MM.1S (cell line): ENCODE measurements at regions not wholly inside any gene's neighbourhood (a gene's known extent, or its start where the extent isn't known, plus 50 kb on each side); places are given as distances from the start of the nearest gene placed in this dataset.

ENCODE experiments used
- DNase-seq: peaks from one replicate; pipeline ENCODE4 v3.0.0-alpha.2; 2015
- H2AFZ ChIP-seq: fragments of 300-600 bp; sonication (generic); 2 replicates; pipeline ENCODE4 v1.6.0; 2016; ENCODE audit warnings: antibody characterized with exemption, low read length
- H3F3A ChIP-seq: fragments of 300-600 bp; sonication (generic); 2 replicates; pipeline ENCODE4 v1.6.1; 2016; ENCODE audit warnings: mild to moderate bottlenecking, antibody characterized with exemption, low read length, moderate library complexity, mixed read lengths; ENCODE audit not compliant: insufficient read depth
- H3K27ac ChIP-seq: fragments of 300-600 bp; sonication (generic); 2 replicates; pipeline ENCODE4 v1.5.1; 2016; ENCODE audit warnings: mild to moderate bottlenecking, low read length
- H3K27me3 ChIP-seq: fragments of 300-600 bp; sonication (generic); replicated peaks from 2 replicates; pipeline ENCODE4 v1.6.0; 2016; ENCODE audit warnings: low read length; ENCODE audit not compliant: insufficient read depth
- H3K36me3 ChIP-seq: fragments of 300-600 bp; sonication (generic); replicated peaks from 2 replicates; pipeline ENCODE4 v1.6.1; 2016; ENCODE audit warnings: mild to moderate bottlenecking, low read length, mixed read lengths; ENCODE audit not compliant: insufficient read depth
- H3K4me1 ChIP-seq: fragments of 300-600 bp; sonication (generic); 2 replicates; pipeline ENCODE4 v1.6.1; 2016; ENCODE audit warnings: low read length, mixed read lengths
- H3K4me2 ChIP-seq: fragments of 300-600 bp; sonication (generic); 2 replicates; pipeline ENCODE4 v1.6.0; 2016; ENCODE audit warnings: low read depth, low read length
- H3K4me3 ChIP-seq: fragments of 300-600 bp; sonication (generic); 2 replicates; pipeline ENCODE4 v1.5.1; 2016; ENCODE audit warnings: low read length, mixed read lengths
- H3K79me2 ChIP-seq: fragments of 300-600 bp; sonication (generic); 2 replicates; pipeline ENCODE4 v1.6.1; 2016; ENCODE audit warnings: mixed run types, low read length, mixed read lengths
- H3K9ac ChIP-seq: fragments of 300-600 bp; sonication (generic); 2 replicates; pipeline ENCODE4 v1.6.1; 2016; ENCODE audit warnings: low read length, mixed read lengths
- H3K9me2 ChIP-seq: fragments of 300-600 bp; sonication (generic); replicated peaks from 2 replicates; pipeline ENCODE4 v1.6.1; 2016; ENCODE audit warnings: mild to moderate bottlenecking, low read length, mixed read lengths; ENCODE audit not compliant: insufficient read depth
- H3K9me3 ChIP-seq: fragments of 300-600 bp; sonication (generic); replicated peaks from 2 replicates; pipeline ENCODE4 v1.6.1; 2016; ENCODE audit warnings: mild to moderate bottlenecking, low read length, mixed read lengths; ENCODE audit not compliant: insufficient read depth
- H4K20me1 ChIP-seq: fragments of 300-600 bp; sonication (generic); 2 replicates; pipeline ENCODE4 v1.6.1; 2016; ENCODE audit warnings: mild to moderate bottlenecking, low read length, moderate library complexity, mixed read lengths; ENCODE audit not compliant: insufficient read depth
- EZH2 ChIP-seq: fragments of 300-600 bp; sonication (generic); optimal IDR thresholded peaks from 2 replicates; pipeline ENCODE3; 2017; ENCODE audit warnings: low read depth, mild to moderate bottlenecking, antibody characterized with exemption, low read length, mixed read lengths
- EZH2phosphoT487 ChIP-seq: fragments of 300-600 bp; sonication (generic); IDR thresholded peaks from 2 replicates; pipeline ENCODE4 v1.6.1; 2018; ENCODE audit warnings: antibody characterized with exemption, low read length
- TF ChIP-seq, protein P1 (sequence below): fragments of 300-600 bp; sonication (generic); IDR thresholded peaks from 2 replicates; pipeline ENCODE4 v1.5.1; 2016; ENCODE audit warnings: antibody characterized with exemption, low read length, mixed read lengths

GRCh38 chr1:98314601-98315000, 346.9 kb upstream of the SNX7 start:
- Histone ChIP-seq H3K9ac (no peak overlapping the region), H3K9me2 (no peaks in the 10 kb centered on the region), H3K36me3 (no peaks in the 10 kb centered on the region), H3K9me3 (no peaks in the 10 kb centered on the region), H3K79me2 (no peaks in the 10 kb centered on the region), H3F3A (no peaks in the 10 kb centered on the region), H3K27ac (no peak overlapping the region), H2AFZ (no peak overlapping the region), H3K4me3 (no peak overlapping the region), H3K27me3 (no peaks in the 10 kb centered on the region), H4K20me1 (no peaks in the 10 kb centered on the region), H3K4me2 (no peak overlapping the region), H3K4me1 (no peaks in the 10 kb centered on the region)
- no peak for DNase-seq
- TF ChIP-seq, protein P1, sequence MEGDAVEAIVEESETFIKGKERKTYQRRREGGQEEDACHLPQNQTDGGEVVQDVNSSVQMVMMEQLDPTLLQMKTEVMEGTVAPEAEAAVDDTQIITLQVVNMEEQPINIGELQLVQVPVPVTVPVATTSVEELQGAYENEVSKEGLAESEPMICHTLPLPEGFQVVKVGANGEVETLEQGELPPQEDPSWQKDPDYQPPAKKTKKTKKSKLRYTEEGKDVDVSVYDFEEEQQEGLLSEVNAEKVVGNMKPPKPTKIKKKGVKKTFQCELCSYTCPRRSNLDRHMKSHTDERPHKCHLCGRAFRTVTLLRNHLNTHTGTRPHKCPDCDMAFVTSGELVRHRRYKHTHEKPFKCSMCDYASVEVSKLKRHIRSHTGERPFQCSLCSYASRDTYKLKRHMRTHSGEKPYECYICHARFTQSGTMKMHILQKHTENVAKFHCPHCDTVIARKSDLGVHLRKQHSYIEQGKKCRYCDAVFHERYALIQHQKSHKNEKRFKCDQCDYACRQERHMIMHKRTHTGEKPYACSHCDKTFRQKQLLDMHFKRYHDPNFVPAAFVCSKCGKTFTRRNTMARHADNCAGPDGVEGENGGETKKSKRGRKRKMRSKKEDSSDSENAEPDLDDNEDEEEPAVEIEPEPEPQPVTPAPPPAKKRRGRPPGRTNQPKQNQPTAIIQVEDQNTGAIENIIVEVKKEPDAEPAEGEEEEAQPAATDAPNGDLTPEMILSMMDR: no peak
- TF ChIP-seq EZH2phosphoT487 (no peak), EZH2 (no peak)

DNA sequence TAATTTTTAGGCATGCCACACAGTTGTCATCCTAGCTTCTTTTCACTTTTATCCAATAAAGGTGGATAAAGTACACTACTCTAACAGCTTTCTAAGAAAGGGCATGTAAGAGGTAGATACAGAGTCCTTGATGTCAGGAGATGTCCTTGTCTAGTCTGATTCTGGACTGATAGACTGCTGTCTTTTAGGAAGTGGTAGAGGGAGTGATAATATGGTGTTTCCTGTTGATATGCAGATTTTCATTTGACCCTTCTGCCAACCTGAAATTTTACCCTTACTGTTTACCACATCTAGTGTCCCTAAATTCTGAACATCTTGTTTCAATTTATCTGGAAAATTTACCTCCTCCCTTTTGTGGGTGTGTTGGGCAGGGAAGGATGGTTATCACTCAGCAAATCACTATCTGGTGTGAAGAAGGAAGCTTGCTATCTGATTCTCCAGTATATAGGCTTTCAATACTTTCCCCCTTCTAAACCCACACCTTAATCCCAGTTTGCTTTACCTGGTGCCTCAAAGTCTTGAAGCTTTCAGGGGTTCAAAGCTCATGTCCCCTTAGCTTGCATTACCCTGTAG, 354.9 kb upstream of the SNX7 start:
- Histone ChIP-seq H3K4me1 (no peaks in the 10 kb centered on the region), H3K79me2 (no peaks in the 10 kb centered on the region), H3F3A (no peaks in the 10 kb centered on the region), H3K27ac (no peak overlapping the region), H3K36me3 (no peaks in the 10 kb centered on the region), H4K20me1 (no peaks in the 10 kb centered on the region), H3K27me3 (no peaks in the 10 kb centered on the region), H3K9me2 (no peaks in the 10 kb centered on the region), H3K4me2 (no peak overlapping the region), H3K9ac (no peak overlapping the region), H3K4me3 (no peak overlapping the region), H3K9me3 (no peaks in the 10 kb centered on the region), H2AFZ (no peak overlapping the region)
- no peak for DNase-seq
- TF ChIP-seq EZH2 (no peak), EZH2phosphoT487 (no peak)
- TF ChIP-seq, protein P1: no peak

GRCh38 chr1:98305362-98305761, 356.2 kb upstream of the SNX7 start:
- Histone ChIP-seq H3K36me3 (no peaks in the 10 kb centered on the region), H3K27me3 (no peaks in the 10 kb centered on the region), H2AFZ (no peak overlapping the region), H3K9me3 (no peaks in the 10 kb centered on the region), H3F3A (no peaks in the 10 kb centered on the region), H3K27ac (no peak overlapping the region), H3K79me2 (no peaks in the 10 kb centered on the region), H4K20me1 (no peaks in the 10 kb centered on the region), H3K9ac (no peak overlapping the region), H3K4me2 (no peak overlapping the region), H3K4me3 (no peak overlapping the region), H3K9me2 (no peaks in the 10 kb centered on the region), H3K4me1 (no peaks in the 10 kb centered on the region)
- no peak for DNase-seq
- no peak for TF ChIP-seq EZH2phosphoT487
- no peak for TF ChIP-seq EZH2
- TF ChIP-seq, protein P1: no peak
